Prostate gland (tissue), 2 donors: ENCODE measurements at regions not wholly inside any gene's neighbourhood (a gene's known extent, or its start where the extent isn't known, plus 50 kb on each side); places are given as distances from the start of the nearest gene placed in this dataset.

Experiments
- DNase-seq: peaks from one replicate; pipeline ENCODE4 v3.0.0-alpha.2; 2019; ENCODE audit warnings: low spot score
- H3K27ac ChIP-seq, 2 donors: fragments of 200-600 bp; sonication (generic); 2 replicates each; pipeline ENCODE4 v1.5.1; 2017 to 2019
- H3K27me3 ChIP-seq: fragments of 200-600 bp; sonication (generic); replicated peaks from 2 replicates; pipeline ENCODE4 v1.5.1; 2019; ENCODE audit not compliant: insufficient read depth
- H3K36me3 ChIP-seq, 2 donors: fragments of 200-600 bp; sonication (generic); 1 replicate in 1 of 2; 2 replicates in 1 of 2; pipeline versions ENCODE4 v1.5.1 to v1.8.1; 2017 to 2019
- H3K4me1 ChIP-seq: fragments of 200-600 bp; sonication (generic); replicated peaks from 2 replicates; pipeline ENCODE4 v1.5.1; 2019
- H3K4me3 ChIP-seq, 2 donors: fragments of 200-600 bp; sonication (generic); 2 replicates each; pipeline ENCODE4 v1.5.1; 2017 to 2019
- H3K9me3 ChIP-seq: fragments of 200-600 bp; sonication (generic); 2 replicates; pipeline ENCODE4 v1.5.1; 2017
- POLR2A ChIP-seq: fragments of 450-650 bp; IDR thresholded peaks from one replicate; pipeline ENCODE4 v1.6.1; 2016; ENCODE audit warnings: antibody characterized with exemption, mild to moderate bottlenecking
- POLR2AphosphoS5 ChIP-seq: sonication (generic); formaldehyde crosslinking; IDR thresholded peaks from one replicate; pipeline ENCODE4 v1.6.1; 2017; ENCODE audit warnings: antibody characterized with exemption
- WGBS: methylation state at CpG from one replicate; pipeline ENCODE4 v1.1.5; 2018; 5-methylcytosine and 5-hydroxymethylcytosine counted together
- intact Hi-C: fragments of 100-400 bp; cut with DNase I; formaldehyde crosslinking; loops from one replicate; pipeline ENCODE4 v1.14.2; 2022
- TF ChIP-seq, protein P1 (sequence below), 4 experiments: fragments of 200-600 bp in 2 of 4; fragments of 450-650 bp in 2 of 4; sonication (generic) in 2 of 4; IDR thresholded peaks; 1 replicate in 3 of 4; 2 replicates in 1 of 4; pipeline ENCODE4 v1.5.1; 2016 to 2019; ENCODE audit warnings: antibody characterized with exemption in 4 of 4, mild to moderate bottlenecking in 2 of 4, moderate library complexity in 2 of 4

DNA sequence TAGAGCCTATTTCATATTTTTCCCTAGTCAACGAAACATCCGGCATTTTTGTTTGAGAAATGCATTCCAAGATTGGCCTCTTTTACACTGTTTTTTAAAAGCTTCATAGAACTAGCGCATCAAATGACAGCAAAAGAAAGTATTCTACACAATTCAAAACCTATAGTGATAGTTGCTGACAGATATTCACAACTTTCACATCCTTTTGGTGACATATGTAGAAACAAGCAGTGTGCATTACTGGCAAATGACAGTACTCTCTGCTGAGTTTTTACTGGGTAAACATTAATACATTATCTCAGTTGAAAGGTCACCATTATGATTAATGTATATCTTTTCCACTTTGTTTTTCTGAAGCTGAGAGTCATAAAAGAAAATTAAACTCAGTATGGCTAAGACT lies 135.4 kb upstream of the RGS18 start:
- H3K9me3 ChIP-seq: no peaks in the 10 kb centered on the region
- no peaks in the 10 kb centered on the region for H3K36me3 ChIP-seq
- no peak for DNase-seq
- TF ChIP-seq POLR2AphosphoS5 (no peak), POLR2A (no peak)
- TF ChIP-seq, protein P1, sequence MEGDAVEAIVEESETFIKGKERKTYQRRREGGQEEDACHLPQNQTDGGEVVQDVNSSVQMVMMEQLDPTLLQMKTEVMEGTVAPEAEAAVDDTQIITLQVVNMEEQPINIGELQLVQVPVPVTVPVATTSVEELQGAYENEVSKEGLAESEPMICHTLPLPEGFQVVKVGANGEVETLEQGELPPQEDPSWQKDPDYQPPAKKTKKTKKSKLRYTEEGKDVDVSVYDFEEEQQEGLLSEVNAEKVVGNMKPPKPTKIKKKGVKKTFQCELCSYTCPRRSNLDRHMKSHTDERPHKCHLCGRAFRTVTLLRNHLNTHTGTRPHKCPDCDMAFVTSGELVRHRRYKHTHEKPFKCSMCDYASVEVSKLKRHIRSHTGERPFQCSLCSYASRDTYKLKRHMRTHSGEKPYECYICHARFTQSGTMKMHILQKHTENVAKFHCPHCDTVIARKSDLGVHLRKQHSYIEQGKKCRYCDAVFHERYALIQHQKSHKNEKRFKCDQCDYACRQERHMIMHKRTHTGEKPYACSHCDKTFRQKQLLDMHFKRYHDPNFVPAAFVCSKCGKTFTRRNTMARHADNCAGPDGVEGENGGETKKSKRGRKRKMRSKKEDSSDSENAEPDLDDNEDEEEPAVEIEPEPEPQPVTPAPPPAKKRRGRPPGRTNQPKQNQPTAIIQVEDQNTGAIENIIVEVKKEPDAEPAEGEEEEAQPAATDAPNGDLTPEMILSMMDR (IDR thresholded peaks at IDR 0.05): no peak
- H3K27ac ChIP-seq: no peak overlapping the region
- H3K4me3 ChIP-seq: no peak overlapping the region
- WGBS: 88% methylated on average over 3 of the region's 3 CpGs
- no peaks in the 10 kb centered on the region for H3K4me1 ChIP-seq
- H3K27me3 ChIP-seq: no peaks in the 10 kb centered on the region
- intact Hi-C loops: no loop called here

DNA sequence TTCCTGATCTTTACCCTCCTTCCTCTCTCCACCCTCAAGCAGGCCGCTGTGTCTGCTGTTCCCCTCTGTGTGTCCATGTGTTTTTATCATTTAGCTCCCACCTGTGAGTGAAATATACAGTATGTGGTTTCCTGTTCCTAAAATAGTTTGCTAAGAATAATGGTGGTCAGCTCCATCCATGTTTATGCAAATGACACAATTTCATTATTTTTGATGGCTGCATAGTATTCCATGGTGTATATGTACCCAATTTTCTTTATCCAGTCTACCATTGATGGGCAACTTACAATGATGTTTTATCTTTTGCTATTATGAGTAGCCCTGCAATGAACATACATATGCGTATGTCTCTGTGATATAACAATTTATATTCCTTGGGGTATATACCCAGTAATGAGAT lies 133.4 kb upstream of the RGS18 start:
- Histone ChIP-seq H3K4me1 (no peaks in the 10 kb centered on the region), H3K4me3 (no peak overlapping the region), H3K27ac (no peak overlapping the region), H3K27me3 (no peaks in the 10 kb centered on the region), H3K36me3 (no peaks in the 10 kb centered on the region), H3K9me3 (no peaks in the 10 kb centered on the region)
- intact Hi-C loops: no loop called here
- no peak for DNase-seq
- 95% methylated on average over 2 of the region's 2 CpGs for WGBS
- TF ChIP-seq, protein P1 (IDR thresholded peaks at IDR 0.05): no peak
- no peak for TF ChIP-seq POLR2A

DNA sequence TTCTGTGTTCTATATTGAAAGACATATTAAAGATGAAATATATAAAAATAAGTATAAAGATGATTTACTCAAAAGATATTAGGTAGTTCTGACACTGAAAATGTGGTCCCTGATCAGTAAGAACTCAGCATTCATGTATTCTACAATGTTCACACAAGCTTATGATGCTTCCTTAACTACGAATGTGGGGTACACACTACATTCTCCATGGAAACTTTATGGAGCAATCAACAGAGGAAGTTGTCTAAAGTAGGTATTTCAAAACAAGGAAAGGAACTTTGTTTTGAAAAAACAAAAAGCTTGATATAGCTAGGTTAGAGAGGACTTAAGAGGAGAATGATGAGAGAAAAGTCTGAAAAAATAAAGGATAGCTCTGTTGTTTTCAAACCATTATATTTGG lies 119.7 kb upstream of the RGS18 start:
- H3K27ac ChIP-seq: no peak overlapping the region
- intact Hi-C loops: no loop called here
- TF ChIP-seq, protein P1 (IDR thresholded peaks at IDR 0.05): no peak
- TF ChIP-seq POLR2AphosphoS5 (no peak), POLR2A (no peak)

DNA sequence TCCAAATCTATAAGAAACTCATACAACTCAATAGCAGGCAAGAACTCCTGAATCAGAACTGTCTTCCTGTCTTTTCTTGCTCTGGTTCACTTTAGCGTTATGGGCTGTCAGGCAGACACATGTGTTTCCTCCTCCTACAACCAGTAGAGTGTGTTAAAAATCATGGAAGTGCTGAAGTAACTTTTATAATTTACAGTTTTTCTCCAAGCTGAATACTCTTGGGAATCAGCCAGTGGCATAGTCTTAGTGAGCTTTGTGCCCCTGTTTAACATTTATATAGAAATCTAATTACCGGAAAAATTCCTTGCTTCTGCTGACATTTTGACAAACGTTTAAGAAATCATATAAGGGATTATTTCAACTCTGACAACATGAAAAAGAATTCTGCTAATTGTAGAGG lies 113.1 kb upstream of the RGS18 start:
- TF ChIP-seq, protein P1 (IDR thresholded peaks at IDR 0.05): no peak
- no peak for TF ChIP-seq POLR2A
- TF ChIP-seq POLR2AphosphoS5: no peak
- intact Hi-C loops: no loop called here
- no peak for DNase-seq

More for the DNA sequence above, 119.7 kb upstream of the RGS18 start:
- no peaks in the 10 kb centered on the region for H3K36me3 ChIP-seq
- H3K4me3 ChIP-seq: no peak overlapping the region
- DNase-seq: no peak
- 81% methylated on average over 1 of the region's 1 CpG for WGBS
- H3K9me3 ChIP-seq: no peaks in the 10 kb centered on the region
- H3K4me1 ChIP-seq: no peaks in the 10 kb centered on the region
- H3K27me3 ChIP-seq: no peaks in the 10 kb centered on the region

DNA sequence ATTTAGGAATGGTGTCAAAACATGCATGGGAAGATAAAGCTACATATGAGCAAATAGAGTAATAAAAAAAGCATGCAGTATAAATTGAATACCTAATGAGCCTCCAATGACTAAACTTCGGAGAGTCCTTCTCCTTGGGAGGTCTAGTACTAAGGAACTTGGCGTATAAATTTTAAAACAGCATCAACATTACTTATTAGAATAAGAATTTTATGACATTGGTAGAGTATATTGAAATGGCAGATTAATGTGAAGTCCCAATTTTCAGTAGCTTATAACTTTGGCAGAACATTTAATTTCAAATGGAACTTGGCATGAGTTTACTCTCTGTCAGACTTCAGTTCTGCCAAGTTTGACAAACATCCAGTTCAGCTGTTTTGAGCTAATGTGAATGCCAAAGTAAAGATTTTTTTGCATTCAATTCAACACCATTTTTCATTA lies 104.7 kb upstream of the RGS18 start:
- TF ChIP-seq, protein P1 (IDR thresholded peaks at IDR 0.05): no peak
- no peak for TF ChIP-seq POLR2AphosphoS5
- no peak for TF ChIP-seq POLR2A

More for the DNA sequence above, 113.1 kb upstream of the RGS18 start:
- Histone ChIP-seq H3K36me3 (no peaks in the 10 kb centered on the region), H3K4me3 (no peak overlapping the region), H3K27me3 (no peaks in the 10 kb centered on the region), H3K9me3 (no peaks in the 10 kb centered on the region), H3K27ac (no peak overlapping the region), H3K4me1 (no peaks in the 10 kb centered on the region)
- 45% methylated on average over 3 of the region's 3 CpGs for WGBS

More for the DNA sequence above, 104.7 kb upstream of the RGS18 start:
- Histone ChIP-seq H3K9me3 (no peaks in the 10 kb centered on the region), H3K36me3 (no peaks in the 10 kb centered on the region), H3K27ac (no peak overlapping the region), H3K27me3 (no peaks in the 10 kb centered on the region), H3K4me1 (no peaks in the 10 kb centered on the region), H3K4me3 (no peak overlapping the region)
- intact Hi-C loops: no loop called here
- no peak for DNase-seq
- 31% methylated on average over 2 of the region's 2 CpGs for WGBS
